ENCODE measurements at regions not wholly inside any gene's neighbourhood (a gene's known extent, or its start where the extent isn't known, plus 50 kb on each side); places are given as distances from the start of the nearest gene placed in this dataset.

GRCh38 chr12:19709889-19710288 is 270.6 kb downstream of the AEBP2 start:
- DNase-seq (ENCODE audit: low read depth in 2 of 2): no peak

- no peak for DNase-seq (ENCODE audit: low read depth in 2 of 2)
These were observed 271.8 kb downstream of the AEBP2 start for GRCh38 chr12:19710811-19711793.

- peak; percentile 45 to 88 for DNase-seq (ENCODE audit: low read depth in 2 of 2)
These were observed 272.7 kb downstream of the AEBP2 start for GRCh38 chr12:19712041-19712440.

GRCh38 chr12:19718401-19718800 is 279.1 kb downstream of the AEBP2 start:
- no peak for DNase-seq (ENCODE audit: low read depth in 2 of 2)

DNA sequence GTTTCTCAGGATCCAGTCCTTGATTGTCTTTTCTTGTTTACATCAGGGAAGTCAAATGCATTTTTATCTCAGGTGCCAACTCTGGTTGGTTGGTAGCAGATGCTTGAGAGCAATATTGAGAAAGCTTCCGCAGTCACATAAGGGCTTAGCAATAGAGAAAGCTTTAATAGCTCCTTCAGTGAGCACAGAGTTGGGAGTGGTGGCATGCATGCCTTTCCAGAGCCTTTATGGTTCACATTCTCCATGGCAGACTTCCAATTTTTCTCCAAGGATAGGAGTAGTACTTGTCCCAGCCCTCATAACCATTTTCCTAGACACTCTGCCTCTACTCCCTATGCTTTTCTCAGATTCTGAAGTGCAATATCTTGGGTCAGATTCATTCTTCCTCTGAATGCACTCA is 280.4 kb downstream of the AEBP2 start:
- DNase-seq (ENCODE audit: low read depth in 2 of 2): no peak

- DNase-seq (ENCODE audit: low read depth in 2 of 2): no peak
These were observed 286.8 kb downstream of the AEBP2 start for GRCh38 chr12:19726122-19726521.

DNA sequence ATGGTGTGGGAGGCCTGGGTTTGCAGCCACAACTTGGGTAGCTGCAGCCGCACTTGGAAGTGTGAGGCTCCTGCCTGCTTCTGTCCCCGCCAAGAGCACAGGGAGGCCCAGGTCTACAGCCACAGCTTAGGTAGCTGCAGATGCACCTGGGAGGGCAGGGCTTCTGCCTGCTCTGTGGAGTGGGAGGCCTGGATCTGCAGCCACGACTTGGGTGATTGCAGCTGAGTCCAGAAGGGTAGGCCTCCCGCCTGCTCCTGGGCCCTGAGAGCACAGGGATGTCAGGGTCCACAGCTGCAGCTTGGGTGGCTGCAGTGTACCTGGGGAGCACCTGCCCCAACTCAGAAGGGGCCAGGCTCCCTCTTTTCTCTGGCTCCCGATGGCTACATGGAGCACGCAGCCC is 287.3 kb downstream of the AEBP2 start:
- DNase-seq (ENCODE audit: low read depth in 2 of 2): no peak

DNA sequence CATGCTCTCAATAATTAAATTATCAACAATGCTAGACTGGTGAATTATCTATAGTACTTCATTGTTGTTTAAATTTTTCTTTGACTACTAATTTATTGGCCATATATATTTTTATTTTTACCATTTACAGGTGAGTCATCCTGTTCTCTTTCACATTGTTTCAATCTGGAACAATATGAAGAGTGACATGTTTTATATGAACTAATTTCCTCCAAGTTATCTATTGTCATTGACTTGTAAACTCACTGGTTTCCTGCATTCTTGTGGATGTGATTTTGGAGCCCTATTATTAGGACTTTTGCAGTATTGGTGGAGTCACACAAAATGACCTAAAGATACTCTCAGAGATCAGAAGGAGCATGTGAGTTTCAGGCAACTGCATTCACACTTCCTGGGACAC is 297.7 kb downstream of the AEBP2 start:
- peak in 1 of 2 donors; percentile 73 for DNase-seq (ENCODE audit: low read depth in 2 of 2)

- DNase-seq (ENCODE audit: low read depth in 2 of 2): peak; percentile 82 to 85
These were observed 300.0 kb downstream of the AEBP2 start for GRCh38 chr12:19739195-19739776.

DNA sequence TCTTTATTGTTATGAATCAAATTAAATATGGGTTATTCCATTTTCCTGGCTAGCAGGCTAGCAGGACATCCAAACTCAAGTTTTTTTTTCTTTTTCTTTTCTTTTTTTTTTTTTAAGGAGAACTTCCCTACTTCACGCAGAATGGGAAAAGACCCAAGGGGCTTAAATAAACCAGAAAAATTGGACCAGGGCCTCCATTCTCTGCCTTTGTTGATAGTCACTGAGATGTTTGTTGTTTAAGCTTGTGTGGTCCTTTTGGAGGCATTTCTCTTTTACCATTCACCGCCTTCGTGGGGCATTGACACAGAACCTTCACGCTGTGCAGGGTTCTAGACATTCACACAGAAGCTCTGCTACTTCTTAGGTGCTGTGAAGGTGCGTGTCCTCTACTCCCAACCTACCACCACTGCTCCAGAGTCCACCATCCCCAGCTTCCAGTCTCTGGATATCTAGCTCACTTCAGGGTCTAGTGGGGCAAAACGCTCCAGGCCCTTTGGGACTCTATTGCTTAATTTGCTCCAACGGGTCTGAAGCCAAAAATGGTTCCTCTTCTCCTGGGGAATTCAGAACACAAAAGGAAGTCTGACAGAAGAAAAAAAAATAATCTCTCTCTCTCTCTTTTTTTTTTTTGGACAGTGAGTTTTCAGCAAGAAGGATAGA is 301.3 kb downstream of the AEBP2 start:
- no peak for DNase-seq (ENCODE audit: low read depth in 2 of 2)

DNA sequence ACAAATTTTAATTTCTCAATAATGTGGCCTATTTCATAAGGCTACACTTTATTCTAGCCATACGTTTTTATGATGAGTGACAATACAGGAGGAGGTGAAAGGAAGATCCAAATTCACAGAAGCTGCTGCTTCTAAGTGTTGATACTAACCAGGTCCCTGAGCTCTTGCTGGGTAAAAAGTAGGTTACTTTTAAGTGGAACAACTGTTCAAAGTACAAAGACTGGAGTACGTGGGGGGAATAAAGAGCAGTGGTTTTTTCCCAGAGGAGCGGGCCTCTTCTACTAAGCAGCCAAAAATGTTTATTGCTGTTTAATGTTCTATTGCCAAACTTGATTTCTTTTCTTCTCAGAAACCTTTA is 301.8 kb downstream of the AEBP2 start:
- DNase-seq (ENCODE audit: low read depth in 2 of 2): no peak

DNA sequence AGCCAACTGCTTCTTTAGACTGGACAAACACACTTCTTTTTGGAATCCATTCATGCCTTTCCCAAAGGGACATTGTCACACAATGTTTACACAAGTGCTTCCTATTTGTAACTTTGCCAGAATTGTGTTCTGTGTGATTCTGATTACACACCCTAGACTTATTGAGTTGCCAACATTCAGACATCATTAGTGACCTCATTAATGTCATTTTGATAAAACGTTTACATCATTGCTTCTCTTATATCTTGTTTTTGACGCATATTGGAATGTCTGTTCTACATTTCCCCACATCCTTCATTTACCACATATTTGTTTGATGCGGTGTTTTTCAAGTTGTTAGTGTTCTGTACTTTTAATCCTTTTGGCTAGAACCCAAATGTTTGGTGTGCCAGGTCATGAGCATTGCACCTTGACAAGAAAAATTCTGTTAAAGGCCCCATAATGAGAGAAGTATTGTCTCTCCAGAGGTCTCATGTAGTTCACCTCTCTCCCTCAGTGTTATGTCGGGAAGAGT is 305.5 kb downstream of the AEBP2 start:
- DNase-seq (ENCODE audit: low read depth in 2 of 2): peak; percentile 98 to 99

DNA sequence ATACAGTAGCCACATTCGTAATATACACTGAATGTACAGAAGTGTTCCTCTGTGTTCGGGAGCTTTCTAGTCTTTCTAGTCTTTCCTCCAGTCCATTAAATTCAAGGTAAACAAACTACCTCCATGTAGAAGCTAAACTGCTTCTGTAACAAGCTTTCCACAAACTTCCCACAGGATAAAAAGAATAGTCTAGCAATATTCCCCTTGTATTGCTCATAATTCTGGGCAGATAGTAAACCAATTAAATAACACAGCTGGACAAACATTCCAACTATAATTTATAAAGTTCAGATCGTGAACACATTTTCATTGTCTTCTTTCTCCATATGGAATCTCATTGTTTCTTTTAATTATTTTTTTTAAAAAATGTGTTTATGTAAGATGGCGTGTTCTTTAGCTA is 307.2 kb downstream of the AEBP2 start:
- DNase-seq (ENCODE audit: low read depth in 2 of 2): peak in 1 of 2 donors; percentile 52

DNA sequence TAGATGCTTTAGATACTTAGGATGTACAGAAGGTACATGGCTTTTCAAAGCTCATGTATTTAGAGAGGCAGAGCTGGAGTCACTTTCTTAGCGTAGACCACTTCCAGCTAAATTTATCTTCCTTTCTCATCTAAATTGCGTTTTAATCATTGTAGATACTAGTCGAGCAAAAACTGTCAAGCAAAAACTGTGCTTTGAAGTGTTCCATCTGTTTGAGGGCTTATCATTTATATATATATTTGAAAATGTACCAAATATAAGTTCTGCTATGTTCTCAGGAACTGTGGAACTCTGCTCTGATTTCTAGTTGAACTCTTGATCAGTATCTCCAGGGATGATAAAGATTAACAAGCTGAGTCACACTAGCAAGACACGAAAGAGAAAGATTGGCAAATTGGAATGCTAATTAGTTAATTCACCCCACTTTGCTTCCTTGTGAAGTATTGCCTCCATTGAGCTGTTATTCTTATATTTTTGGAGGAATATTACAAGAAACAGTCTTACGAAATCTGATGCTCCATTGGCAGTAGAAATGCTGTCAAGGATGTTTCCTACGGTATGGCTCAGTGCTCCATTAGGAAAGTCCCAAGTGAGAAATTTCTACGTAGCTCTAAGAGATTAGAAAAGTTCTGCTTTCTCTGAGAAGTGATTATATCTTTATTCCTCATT is 310.7 kb downstream of the AEBP2 start:
- no peak for DNase-seq (ENCODE audit: low read depth in 2 of 2)

DNA sequence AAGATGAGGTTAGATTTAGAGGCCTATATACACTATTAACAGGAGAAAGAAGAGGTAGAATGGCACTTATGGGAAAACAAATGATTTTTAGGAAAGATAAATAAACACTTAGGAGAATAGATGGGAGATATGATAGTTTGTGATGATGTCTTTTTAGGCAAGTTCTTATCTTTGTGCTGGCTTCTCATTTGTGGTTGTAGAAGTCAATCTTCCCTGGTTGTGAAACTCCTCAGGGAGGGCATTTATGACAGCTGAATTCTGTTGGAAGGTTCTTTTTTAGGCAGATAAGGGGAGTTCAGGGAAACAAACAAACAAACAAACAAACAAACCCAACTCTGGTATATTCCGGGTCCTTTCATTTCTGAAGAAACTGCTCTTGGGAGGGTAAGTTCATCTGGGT is 311.8 kb downstream of the AEBP2 start:
- DNase-seq (ENCODE audit: low read depth in 2 of 2): no peak

DNA sequence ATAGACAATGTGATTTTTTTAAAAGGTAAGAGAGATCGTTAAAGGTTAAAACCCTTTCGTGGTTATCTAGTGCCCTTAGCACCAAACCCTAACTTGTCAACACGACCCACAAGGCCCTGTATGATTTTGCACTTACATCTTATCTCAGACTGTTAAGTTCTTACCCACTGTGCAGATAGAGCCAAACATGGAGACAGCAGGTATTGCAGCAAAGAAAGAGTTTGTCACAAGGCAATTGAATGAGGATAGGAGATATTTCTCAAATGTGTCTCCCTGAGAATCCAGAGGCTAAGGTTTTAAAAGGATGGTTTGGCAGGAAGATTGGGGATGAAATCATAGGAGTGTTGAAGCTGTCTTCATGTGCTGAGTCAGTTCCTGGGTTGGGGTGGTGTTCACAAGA is 313.4 kb downstream of the AEBP2 start:
- no peak for DNase-seq (ENCODE audit: low read depth in 2 of 2)

GRCh38 chr12:19755136-19755535 is 315.8 kb downstream of the AEBP2 start:
- DNase-seq (ENCODE audit: low read depth in 2 of 2): no peak

DNA sequence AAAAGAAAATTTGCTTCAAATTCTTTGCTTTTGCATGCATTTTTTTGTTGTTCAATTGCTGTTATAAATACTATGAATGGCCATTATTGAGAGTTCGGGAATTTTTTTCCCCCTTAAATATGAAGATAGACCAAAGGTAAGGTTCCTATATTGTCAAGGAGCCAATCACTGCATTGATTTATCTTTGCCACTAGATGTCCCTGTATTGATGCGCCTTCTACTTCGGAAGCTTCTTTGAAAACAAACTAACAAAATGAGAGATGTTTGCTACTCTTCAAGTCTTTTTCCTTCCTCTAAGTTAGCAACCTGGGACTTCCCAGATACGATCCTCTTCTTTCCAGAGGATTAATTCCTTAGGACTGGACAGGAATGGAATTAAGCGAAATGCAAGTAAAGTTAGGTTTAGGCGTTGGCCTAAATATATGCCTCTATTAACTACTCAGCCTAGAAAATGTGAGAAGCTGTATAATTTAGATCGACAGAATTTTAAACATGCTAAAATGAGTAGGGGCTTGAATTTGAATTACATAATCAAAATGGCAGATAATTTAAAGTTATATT is 318.1 kb downstream of the AEBP2 start:
- DNase-seq (ENCODE audit: low read depth in 2 of 2): peak in 1 of 2 donors; percentile 56

GRCh38 chr12:19759227-19759626 is 319.9 kb downstream of the AEBP2 start:
- no peak for DNase-seq (ENCODE audit: low read depth in 2 of 2)

DNA sequence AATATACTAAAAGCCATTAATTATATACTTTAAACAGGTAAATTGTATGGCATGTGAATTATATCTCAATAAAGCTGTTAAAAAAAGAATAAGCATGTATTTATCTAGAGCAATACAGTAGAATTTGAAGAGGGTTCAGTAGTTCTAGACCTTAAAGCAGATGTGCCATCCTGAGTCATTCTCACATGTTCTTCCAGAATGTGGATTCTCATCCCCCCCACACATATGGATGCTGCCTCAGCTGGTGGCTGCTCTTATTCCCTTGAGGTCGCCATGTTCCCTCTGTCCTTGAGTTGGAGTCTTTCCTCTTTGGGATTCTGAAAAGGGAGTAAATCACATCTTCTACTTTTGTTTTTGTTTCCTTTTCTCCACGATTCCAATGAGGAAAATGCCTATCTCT is 321.3 kb downstream of the AEBP2 start:
- no peak for DNase-seq (ENCODE audit: low read depth in 2 of 2)

GRCh38 chr12:19761463-19761862 is 322.2 kb downstream of the AEBP2 start:
- peak in 1 of 2 donors; percentile 37 for DNase-seq (ENCODE audit: low read depth in 2 of 2)
